ENCODE measurements at regions not wholly inside any gene's neighbourhood (a gene's known extent, or its start where the extent isn't known, plus 50 kb on each side); places are given as distances from the start of the nearest gene placed in this dataset.
"Not testable (repeated sequence)": the region's sequence is repeated elsewhere in the genome, so short reads cannot be mapped to it uniquely, and the experiment has no call there.

DNA sequence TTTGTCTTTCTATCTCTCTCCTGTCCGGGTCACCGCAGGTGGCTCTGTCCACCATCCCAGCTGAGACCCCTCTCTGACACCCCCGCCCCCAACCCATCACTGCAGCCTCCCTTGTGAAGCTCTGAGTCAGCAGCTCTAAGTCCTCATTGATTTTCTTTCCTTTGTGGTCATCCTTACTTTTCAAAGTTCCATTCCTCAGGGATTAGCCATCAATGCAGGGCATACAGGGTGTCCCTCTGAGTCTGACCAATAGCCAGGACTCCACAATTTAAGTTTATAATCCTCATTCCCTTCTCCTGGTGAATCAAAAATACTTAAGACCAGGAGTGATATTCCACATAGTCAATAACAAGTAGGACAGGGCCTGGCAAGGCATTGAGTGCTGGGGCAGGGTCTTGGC is 333.3 kb upstream of the CNR1 start:
- Histone ChIP-seq H3K9me3 (ENCODE audit: low read depth) (no peaks in the 10 kb centered on the region), H3K27me3 (no peaks in the 10 kb centered on the region), H3K79me2 (ENCODE audit: low read depth) (no peaks in the 10 kb centered on the region), H3K36me3 (no peaks in the 10 kb centered on the region), H3K4me2 (no peak overlapping the region), H3K4me3 (no peak overlapping the region), H3K4me1 (peaks cover 9% of the 10 kb centered on the region), H4K20me1 (ENCODE audit: low read depth) (no peaks in the 10 kb centered on the region), H2AFZ (replicated peaks) (no peak overlapping the region), H3K9ac (no peak overlapping the region), H3K27ac (no peak overlapping the region), H3F3A (ENCODE audit: low read depth) (no peaks in the 10 kb centered on the region)
- Mint-ChIP-seq H3K27ac (no peak overlapping the region), H3K4me3 (no peak overlapping the region), H3K36me3 (no peaks in the 10 kb centered on the region), H3K9me3 (peaks cover 6% of the 10 kb centered on the region), H3K27me3 (ENCODE audit: insufficient read depth, low read depth) (no peaks in the 10 kb centered on the region), H3K4me1 (peaks cover 9% of the 10 kb centered on the region)
- DNase-seq (ENCODE audit: low spot score), result peak; percentile 13
- TF ChIP-seq EZH2phosphoT487 (IDR thresholded peaks at IDR 0.05), result no peak
- TF ChIP-seq EZH2 (IDR thresholded peaks at IDR 0.05), result no peak
- TF ChIP-seq, protein P1, sequence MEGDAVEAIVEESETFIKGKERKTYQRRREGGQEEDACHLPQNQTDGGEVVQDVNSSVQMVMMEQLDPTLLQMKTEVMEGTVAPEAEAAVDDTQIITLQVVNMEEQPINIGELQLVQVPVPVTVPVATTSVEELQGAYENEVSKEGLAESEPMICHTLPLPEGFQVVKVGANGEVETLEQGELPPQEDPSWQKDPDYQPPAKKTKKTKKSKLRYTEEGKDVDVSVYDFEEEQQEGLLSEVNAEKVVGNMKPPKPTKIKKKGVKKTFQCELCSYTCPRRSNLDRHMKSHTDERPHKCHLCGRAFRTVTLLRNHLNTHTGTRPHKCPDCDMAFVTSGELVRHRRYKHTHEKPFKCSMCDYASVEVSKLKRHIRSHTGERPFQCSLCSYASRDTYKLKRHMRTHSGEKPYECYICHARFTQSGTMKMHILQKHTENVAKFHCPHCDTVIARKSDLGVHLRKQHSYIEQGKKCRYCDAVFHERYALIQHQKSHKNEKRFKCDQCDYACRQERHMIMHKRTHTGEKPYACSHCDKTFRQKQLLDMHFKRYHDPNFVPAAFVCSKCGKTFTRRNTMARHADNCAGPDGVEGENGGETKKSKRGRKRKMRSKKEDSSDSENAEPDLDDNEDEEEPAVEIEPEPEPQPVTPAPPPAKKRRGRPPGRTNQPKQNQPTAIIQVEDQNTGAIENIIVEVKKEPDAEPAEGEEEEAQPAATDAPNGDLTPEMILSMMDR (IDR thresholded peaks at IDR 0.05), result no peak

- H3K36me3 Mint-ChIP-seq; H3K27me3 ChIP-seq; H3K4me1 ChIP-seq; H3K27ac Mint-ChIP-seq; H3K27ac ChIP-seq; H3K36me3 ChIP-seq; DNase-seq (ENCODE audit: low spot score); H3K27me3 Mint-ChIP-seq (ENCODE audit: insufficient read depth, low read depth); H3K4me1 Mint-ChIP-seq; H3K79me2 ChIP-seq (ENCODE audit: low read depth); H4K20me1 ChIP-seq (ENCODE audit: low read depth); H3K9ac ChIP-seq; H3K4me3 ChIP-seq; H3K4me2 ChIP-seq; H3K4me3 Mint-ChIP-seq; H3F3A ChIP-seq (ENCODE audit: low read depth); H3K9me3 ChIP-seq (ENCODE audit: low read depth); H2AFZ ChIP-seq (replicated peaks): not testable (repeated sequence)
- H3K9me3 Mint-ChIP-seq, result peaks cover 17% of the 10 kb centered on the region
Observed at GRCh38 chr6:88497403-88497802, 331.3 kb upstream of the CNR1 start.

DNA sequence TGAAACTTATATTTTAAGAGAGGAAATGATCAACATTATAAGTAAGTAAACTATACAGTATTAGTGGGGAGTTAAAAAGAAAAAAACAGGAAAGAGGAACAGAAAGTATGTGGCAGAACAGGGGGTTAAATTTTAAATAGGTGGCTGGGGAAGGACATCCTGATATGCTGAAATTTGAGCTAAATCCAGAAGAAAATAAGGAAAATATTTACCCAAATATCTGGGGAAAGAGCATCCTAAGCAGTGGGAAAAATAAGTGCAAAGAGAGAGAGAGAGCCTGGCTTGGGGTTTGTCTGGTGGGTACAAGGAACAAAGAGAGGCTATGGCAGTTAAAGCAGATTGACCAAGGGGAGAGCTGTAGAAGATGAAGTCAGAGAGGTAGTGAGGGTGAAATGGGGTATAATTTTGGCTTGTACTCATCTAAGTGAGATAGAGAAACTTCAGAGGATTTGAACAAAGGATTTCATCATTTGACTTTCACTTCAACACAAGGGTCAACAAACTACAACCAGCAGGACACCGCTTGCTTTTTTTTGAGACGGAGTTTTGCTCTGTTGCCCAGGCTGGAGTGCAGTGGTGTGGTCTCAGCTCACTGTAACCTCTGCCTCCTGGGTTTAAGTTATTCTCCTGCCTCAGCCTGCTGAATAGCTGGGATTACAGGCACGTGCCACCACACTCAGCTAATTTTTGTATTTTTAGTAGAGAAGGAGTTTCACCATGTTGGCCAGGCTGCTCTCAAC is 328.4 kb upstream of the CNR1 start:
- no peak for DNase-seq (ENCODE audit: low spot score)
- Histone ChIP-seq H3K9me3 (ENCODE audit: low read depth) (no peaks in the 10 kb centered on the region), H3K4me1 (peaks cover 33% of the 10 kb centered on the region), H3K9ac (no peak overlapping the region), H3K4me2 (no peak overlapping the region), H3K36me3 (no peaks in the 10 kb centered on the region), H3K79me2 (ENCODE audit: low read depth) (no peaks in the 10 kb centered on the region), H2AFZ (replicated peaks) (no peak overlapping the region), H3K27ac (no peak overlapping the region), H3K27me3 (no peaks in the 10 kb centered on the region), H3F3A (ENCODE audit: low read depth) (peaks cover 25% of the 10 kb centered on the region), H3K4me3 (no peak overlapping the region), H4K20me1 (ENCODE audit: low read depth) (no peaks in the 10 kb centered on the region)
- Mint-ChIP-seq H3K4me3 (no peak overlapping the region), H3K27me3 (ENCODE audit: insufficient read depth, low read depth) (peaks cover 6% of the 10 kb centered on the region), H3K27ac (no peak overlapping the region), H3K36me3 (peaks cover 3% of the 10 kb centered on the region), H3K4me1 (peaks cover 23% of the 10 kb centered on the region), H3K9me3 (peaks cover 20% of the 10 kb centered on the region)
- TF ChIP-seq EZH2 (IDR thresholded peaks at IDR 0.05), result no peak

GRCh38 chr6:88493717-88494116 is 327.6 kb upstream of the CNR1 start:
- Mint-ChIP-seq H3K4me1 (peaks cover 20% of the 10 kb centered on the region), H3K4me3 (no peak overlapping the region), H3K9me3 (peaks cover 21% of the 10 kb centered on the region), H3K27me3 (ENCODE audit: insufficient read depth, low read depth) (peaks cover 6% of the 10 kb centered on the region), H3K36me3 (peaks cover 3% of the 10 kb centered on the region), H3K27ac (no peak overlapping the region)
- H3K9ac ChIP-seq, result no peak overlapping the region
- no peak overlapping the region for H3K27ac ChIP-seq
- H4K20me1 ChIP-seq (ENCODE audit: low read depth), result no peaks in the 10 kb centered on the region
- H3K4me1 ChIP-seq, result peaks cover 28% of the 10 kb centered on the region
- TF ChIP-seq EZH2 (IDR thresholded peaks at IDR 0.05) (no peak), EZH2phosphoT487 (IDR thresholded peaks at IDR 0.05) (no peak)
- TF ChIP-seq, protein P1 (IDR thresholded peaks at IDR 0.05), result no peak
- no peak overlapping the region for H3K4me2 ChIP-seq
- H3K27me3 ChIP-seq, result no peaks in the 10 kb centered on the region
- DNase-seq (ENCODE audit: low spot score), result no peak
- no peaks in the 10 kb centered on the region for H3K9me3 ChIP-seq (ENCODE audit: low read depth)
- H2AFZ ChIP-seq (replicated peaks), result no peak overlapping the region
- peaks cover 25% of the 10 kb centered on the region for H3F3A ChIP-seq (ENCODE audit: low read depth)
- H3K36me3 ChIP-seq, result no peaks in the 10 kb centered on the region
- H3K4me3 ChIP-seq, result no peak overlapping the region
- H3K79me2 ChIP-seq (ENCODE audit: low read depth), result no peaks in the 10 kb centered on the region

Data from neural progenitor cell (in vitro differentiated cells).